DMS53 treated with DMSO at 0.1 percent for 48 hours (cell line): ENCODE measurements at regions not wholly inside any gene's neighbourhood (a gene's known extent, or its start where the extent isn't known, plus 50 kb on each side); places are given as distances from the start of the nearest gene placed in this dataset.

Experiments used
- DNase-seq: peaks from one replicate; lab custom pipeline; 2025; ENCODE audit not compliant: unreplicated experiment; lab: John Stamatoyannopoulos, UW

DNA sequence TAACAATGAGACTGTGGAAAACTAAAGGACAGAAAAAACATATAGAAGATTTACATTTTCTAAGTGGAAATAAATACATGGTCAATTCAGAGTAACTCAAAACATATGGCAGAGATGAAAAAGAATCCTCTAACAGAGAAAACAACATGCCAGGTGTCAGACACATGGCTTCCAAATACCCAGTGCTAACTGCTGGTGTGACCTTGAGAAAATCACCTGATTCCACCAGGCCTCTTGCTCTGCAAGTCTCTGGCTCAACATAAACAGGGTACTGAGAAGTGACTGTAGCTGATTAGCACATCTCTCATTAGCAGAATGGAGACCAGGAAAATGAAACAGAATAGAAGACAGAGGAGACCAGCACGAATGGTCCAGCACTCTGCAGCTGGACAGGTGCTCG lies 210.8 kb downstream of the HNMT start:
- DNase-seq, result no peak

DNA sequence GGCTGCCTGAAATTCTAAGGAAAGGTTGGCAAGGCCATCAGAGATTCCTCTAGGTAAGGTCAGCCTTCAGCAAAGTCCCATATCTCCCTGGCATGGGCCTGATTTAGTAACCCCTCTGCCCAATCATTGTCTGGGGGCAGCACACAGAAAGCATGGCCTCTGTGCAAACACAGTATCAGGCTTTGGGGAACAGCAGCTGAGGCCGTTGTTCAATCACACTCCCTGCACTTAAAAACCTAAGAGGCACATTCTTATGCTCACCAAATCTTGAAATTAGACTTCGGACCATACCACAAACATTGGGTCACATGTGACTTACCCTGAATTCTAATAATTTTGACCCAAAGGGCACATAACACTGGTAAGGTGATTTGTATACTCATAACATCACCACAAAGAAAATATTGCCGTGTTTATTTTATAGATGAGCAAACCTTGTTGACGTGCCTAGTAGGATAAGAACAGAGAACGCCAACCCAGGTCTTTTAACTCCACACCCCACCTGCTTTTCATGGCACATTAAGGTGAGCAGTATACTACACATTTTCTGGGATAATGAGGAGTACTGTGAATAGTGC lies 212.7 kb downstream of the HNMT start:
- no peak for DNase-seq

DNA sequence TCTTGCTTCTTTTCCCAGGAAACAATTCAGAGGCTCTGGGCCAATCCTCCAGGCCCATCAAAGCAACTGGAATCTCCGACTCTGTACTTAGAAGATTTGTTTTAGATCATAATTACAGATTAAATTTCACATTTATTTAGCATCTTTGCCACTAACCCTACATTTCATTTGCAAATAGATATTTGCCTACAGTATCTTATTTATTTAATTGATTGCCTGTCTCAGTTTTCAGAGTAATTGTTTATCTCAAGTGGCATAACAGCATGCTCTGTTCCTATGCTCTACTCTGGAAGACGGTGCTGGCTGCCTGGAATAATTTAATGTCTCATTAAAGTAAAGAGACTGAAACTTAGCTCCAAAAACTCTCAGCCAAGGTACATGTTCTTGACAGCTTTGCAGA lies 213.4 kb downstream of the HNMT start:
- DNase-seq, result no peak

DNA sequence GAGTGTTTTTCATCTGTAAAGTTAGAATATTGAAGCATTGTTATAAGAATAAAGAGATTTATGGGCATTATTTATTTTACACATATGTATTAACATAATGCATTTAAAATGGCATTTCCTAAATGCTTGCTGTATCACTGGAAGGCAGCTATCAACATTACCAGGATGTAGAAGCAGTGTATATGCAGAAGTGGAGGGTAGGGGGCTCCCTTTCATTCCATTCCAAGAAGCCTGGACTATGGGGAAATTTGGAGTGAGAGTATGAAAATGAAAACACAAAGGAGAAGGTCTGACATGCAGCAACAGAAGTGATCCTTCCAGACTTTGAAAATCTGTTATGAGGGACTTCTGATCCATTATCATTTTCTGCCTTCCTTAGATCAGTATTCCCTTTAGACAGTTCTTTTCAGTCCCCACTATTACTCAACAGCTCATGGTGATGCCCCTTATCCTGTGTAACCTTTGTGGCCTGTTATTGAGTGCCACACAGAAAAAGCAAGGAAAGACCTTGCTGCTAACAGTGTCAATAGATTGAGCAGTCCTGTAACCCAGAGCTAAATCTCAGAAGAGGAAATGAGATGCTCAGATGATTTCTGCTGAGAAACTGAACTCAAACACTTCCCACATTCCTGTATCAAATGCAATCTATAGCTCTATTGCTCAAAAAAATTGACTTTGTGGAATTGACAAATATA lies 216.6 kb downstream of the HNMT start:
- DNase-seq, result no peak

DNA sequence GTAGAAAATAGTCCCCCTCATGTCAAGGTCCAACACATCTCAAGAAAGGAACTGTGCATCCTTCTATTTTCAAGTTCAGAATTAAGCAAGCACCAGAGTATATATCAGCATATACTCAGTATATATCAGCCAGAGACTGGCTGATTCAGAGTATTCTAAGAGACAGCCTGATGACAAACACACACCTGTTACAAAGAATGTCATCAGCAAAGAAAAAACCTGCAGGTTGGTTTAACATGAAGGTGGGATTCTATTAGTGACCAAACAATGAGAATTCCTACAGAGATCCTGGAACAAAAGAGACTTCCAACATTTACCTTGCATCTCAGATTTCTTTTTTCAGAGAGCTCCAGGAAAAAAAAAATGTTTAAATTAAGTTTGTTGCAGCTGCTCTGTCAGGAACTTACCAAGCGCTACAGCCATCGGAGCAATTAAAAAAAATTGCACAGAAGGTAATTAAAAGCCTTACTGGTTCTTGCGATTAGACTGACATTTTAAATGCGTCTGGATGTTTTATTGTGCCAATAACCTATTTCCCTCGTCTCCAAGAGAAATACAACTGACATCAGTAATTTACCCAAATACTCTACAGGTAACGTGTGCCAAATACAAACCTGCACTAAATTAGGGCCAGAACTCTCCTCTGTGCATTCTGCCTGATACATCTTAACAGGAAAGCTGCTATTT lies 218.1 kb downstream of the HNMT start:
- no peak for DNase-seq

DNA sequence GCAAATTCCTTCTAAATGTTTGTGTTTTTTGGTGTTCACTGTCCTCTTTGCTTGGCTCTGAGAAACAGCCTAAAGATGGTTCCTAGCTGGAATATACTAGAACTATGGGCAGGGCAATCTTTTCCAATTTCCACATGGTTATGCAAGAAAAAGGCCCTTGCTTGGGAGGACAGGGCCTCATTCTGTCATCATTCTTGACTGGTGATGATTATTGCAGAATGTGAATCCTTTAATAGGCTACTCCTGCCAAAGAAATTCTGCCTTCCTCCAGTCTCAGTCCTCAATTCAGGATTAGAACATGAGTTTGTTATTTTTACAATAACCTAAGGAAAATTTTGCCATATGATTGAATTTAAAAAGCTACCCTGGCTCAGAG lies 218.7 kb downstream of the HNMT start:
- no peak for DNase-seq

GRCh38 chr2:138183705-138184104 lies 219.4 kb downstream of the HNMT start:
- no peak for DNase-seq

DNA sequence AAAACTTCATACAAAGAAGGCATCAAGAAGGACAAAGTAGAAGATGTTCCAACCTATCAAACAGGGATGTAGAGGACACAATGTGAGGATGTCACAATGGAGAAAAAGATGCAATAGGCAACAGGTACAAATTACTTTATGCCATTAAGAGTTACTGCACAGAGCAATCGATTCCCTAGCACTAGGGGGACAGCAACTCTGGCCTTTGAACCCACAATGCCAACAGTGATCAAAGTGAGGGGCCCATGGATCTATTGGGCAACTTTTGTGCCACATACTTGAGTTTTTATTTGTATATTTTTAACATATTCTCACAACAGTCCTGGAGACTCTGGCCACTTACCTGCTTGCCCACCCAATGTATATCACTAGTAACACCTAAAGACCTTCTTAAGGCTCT lies 220.2 kb downstream of the HNMT start:
- no peak for DNase-seq

DNA sequence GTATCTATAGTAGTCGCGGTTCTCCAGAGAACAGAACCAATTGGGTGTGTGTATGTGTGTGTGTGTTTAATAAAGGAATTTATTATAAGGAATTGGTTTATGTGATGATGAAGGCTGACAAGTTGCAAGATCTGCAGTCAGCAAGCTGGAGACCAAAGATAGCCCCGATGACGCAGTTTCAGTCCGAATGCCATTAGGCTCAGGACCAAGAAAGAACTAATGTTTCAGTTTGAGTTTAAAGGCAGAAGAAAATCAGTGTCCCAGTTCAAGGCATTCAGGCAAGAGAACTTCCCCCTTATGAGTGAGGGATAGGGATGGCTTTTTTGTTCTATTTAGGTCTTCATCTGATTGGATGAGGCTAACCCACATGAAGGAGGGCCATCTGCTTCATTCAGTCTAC lies 221.6 kb downstream of the HNMT start:
- DNase-seq, result no peak

DNA sequence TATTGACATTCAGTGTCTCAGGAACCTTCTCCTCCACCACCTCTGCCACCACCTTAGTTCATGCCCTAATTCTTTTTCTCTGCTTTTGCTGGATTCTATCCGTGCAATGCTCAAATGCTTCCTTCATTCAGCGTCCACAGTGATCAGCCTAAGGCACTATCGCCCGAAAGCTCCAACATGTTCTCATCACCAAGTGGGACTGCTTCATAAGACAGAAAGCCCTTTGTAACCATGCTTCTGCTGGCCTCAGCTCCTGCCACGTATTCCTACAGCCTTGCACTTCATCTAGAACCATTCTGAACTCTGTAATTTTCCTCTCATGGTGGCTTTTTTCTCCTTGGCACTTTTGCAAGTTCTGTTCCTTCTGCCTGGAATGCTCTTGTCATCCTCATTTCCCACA lies 222.9 kb downstream of the HNMT start:
- DNase-seq, result no peak

- no peak for DNase-seq
Observed at GRCh38 chr2:138190999-138191398, 226.7 kb downstream of the HNMT start.

- no peak for DNase-seq
Observed at GRCh38 chr2:138193416-138194213, 229.3 kb downstream of the HNMT start.

DNA sequence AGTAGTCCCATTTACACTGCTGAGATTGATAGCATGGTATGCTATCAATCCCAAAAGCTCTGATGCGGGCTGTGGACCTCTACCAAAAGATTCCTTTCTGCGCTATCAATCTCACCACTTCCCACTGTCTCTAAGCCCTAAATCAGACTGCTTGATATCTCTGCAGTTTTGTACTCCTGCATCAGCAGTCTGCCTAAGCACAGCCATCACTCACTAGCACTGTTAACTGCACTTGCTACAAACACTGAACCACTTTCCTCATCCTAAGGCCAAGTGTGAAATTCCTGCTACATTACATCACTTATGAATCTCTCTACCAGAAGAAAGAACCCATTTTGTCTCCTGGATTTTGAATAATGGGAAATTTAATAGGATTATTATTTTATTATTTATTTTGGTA lies 237.0 kb downstream of the HNMT start:
- no peak for DNase-seq

GRCh38 chr2:138202762-138203161 lies 238.5 kb downstream of the HNMT start:
- DNase-seq, result no peak

DNA sequence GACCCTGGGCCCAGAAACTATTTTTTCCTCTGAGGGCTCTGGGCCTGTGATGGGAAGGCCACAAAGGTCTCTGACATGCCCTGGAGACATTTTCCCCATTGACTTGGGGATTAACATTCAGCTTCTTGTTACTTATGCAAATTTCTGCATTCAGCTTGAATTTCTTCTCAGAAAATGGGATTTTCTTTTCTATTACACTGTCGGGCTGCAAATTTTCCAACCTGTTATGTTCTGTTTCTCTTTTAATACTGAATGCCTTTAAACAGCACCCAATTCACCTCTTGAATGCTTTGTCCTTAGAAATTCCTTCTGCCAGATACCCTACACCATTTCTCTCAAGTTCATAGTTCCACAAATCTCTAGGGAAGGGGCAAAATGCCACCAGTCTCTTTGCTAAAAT lies 241.0 kb downstream of the HNMT start:
- DNase-seq, result no peak

GRCh38 chr2:138207074-138207930 lies 243.0 kb downstream of the HNMT start:
- no peak for DNase-seq

DNA sequence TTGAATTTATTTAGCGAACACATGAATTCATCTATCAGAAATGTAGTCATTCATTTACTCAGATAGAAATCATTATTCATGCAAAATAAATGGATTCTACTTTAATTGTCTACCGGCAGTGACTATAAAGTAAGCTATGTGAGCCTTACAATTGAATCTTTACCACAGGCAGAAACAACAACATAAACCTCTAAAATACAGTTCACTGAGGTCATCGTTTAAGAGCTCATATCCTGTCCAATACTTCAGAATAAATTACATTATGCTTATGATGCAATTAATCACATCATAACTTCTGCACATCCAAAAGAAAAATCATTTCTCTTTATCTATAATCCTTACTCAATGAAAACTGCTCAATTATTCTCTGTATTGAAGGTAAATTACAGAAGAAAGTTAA lies 244.7 kb downstream of the HNMT start:
- DNase-seq, result no peak

DNA sequence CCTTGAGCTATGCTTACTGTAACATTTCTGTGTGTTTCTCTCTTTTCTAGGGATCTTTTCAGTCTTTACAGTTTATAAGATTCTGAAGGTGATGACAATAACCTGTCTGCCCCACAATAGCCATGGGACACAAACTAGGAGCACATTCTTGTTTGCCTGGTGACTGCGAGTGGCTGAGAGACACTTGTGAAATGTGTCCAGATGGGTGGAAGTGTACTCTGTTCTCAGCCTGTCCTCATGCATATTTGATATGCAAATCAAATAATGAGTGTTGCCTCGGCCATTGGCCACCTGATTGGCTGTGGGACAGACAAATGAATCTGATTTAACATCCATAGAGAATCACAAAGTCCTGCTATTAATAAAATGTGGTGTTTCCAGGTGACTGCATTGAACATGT lies 246.2 kb downstream of the HNMT start:
- DNase-seq, result no peak

- DNase-seq, result no peak
Observed at GRCh38 chr2:138212434-138212833, 248.2 kb downstream of the HNMT start.

- no peak for DNase-seq
Observed at GRCh38 chr2:138213084-138213483, 248.8 kb downstream of the HNMT start.

DNA sequence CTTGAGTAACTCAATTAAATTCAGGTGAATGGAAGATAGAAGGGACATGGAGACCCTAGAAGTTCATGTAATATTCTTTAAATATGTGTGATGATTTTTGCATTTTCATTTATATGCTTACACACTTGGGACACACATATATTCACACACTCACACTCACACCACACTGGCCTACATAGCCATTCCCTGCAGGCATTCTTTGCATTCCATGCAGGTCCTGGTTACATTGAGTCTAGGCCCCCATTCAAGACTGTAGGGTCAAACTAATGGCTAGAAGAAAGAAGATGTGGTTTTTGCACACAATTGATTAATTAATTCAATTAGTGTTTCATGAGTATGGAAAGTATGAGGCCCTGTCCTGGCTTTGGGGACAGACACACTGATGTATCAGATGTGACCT lies 249.4 kb downstream of the HNMT start:
- DNase-seq, result no peak
